ENCODE measurements at regions not wholly inside any gene's neighbourhood (a gene's known extent, or its start where the extent isn't known, plus 50 kb on each side); places are given as distances from the start of the nearest gene placed in this dataset.
A peak's percentile ranks its signal among the peaks of the same experiment; 100 is the strongest.

DNA sequence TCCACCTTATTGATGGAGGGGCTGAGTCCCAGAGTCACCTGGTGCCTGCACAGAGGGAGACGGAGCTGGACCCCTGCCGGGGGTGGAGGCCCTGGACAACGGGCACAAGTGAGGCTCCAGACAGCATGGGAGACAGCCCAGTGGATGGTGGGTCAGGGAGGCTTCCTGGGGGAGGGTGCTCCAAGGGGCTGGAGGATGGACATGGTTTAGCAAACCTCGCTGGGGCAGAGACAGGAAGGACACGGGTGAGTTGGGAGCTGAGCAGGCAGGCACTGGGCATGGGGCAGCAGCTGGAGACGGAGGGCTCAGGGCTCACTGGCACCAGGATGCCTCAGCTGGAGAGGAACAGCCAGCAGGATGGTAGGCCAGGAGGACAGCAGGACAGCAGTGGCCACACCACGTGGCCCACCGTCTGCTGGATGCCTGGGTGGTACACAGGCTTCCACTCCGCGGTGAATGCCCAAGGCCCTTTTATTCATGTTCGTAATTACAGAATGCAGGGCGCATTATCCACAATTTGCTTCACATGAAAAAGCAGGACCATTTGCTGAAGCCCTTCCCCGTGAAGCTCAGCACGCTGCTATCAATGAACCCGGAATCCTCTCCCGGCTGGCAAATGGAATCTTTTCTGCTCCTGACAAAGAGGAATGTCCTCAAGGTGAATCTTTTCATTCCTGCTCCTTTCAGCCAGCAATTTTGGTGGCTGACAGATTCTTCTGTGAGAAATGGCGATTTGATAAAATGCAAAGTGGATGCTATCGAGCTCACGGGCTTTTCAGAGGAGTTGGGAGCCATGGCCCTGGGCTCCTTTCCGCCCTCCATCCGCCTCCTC, 138.1 kb upstream of the C14orf180 start:
- ChIA-PET POLR2A (no interaction called here), CTCF (no interaction called here)
- Histone ChIP-seq H3K27ac (ENCODE audit: low read depth in 1 of 2, low read length in 2 of 2) (no peak overlapping the region), H3K4me3 (ENCODE audit: low read length) (no peak overlapping the region), H3K9me3 (ENCODE audit: control insufficient read depth in 1 of 2, insufficient read depth in 1 of 2, low read length in 2 of 2) (no peaks in the 10 kb centered on the region), H3K36me3 (ENCODE audit: insufficient read depth, low read length) (no peaks in the 10 kb centered on the region), H3K4me1 (ENCODE audit: insufficient read depth, low read length) (no peaks in the 10 kb centered on the region), H3K27me3 (ENCODE audit: control insufficient read depth in 1 of 2, insufficient read depth in 2 of 2, low read length in 2 of 2) (no peaks in the 10 kb centered on the region)
- DNase-seq (no peak), ATAC-seq (ENCODE audit: poor library complexity) (no peak)
- intact Hi-C loops (cut with DNase I, micrococcal nuclease) = no loop called here
- H3K36me3 Mint-ChIP-seq (ENCODE audit: low read depth) = no peaks in the 10 kb centered on the region
- TF ChIP-seq, protein P1, sequence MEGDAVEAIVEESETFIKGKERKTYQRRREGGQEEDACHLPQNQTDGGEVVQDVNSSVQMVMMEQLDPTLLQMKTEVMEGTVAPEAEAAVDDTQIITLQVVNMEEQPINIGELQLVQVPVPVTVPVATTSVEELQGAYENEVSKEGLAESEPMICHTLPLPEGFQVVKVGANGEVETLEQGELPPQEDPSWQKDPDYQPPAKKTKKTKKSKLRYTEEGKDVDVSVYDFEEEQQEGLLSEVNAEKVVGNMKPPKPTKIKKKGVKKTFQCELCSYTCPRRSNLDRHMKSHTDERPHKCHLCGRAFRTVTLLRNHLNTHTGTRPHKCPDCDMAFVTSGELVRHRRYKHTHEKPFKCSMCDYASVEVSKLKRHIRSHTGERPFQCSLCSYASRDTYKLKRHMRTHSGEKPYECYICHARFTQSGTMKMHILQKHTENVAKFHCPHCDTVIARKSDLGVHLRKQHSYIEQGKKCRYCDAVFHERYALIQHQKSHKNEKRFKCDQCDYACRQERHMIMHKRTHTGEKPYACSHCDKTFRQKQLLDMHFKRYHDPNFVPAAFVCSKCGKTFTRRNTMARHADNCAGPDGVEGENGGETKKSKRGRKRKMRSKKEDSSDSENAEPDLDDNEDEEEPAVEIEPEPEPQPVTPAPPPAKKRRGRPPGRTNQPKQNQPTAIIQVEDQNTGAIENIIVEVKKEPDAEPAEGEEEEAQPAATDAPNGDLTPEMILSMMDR (IDR thresholded peaks at IDR 0.05) = no peak
- no peaks in the 10 kb centered on the region for H3K4me1 Mint-ChIP-seq (ENCODE audit: low read depth)
- no peak overlapping the region for H3K27ac Mint-ChIP-seq
- no peaks in the 10 kb centered on the region for H3K9me3 Mint-ChIP-seq
- no peaks in the 10 kb centered on the region for H3K27me3 Mint-ChIP-seq
- H3K4me3 Mint-ChIP-seq = no peak overlapping the region

DNA sequence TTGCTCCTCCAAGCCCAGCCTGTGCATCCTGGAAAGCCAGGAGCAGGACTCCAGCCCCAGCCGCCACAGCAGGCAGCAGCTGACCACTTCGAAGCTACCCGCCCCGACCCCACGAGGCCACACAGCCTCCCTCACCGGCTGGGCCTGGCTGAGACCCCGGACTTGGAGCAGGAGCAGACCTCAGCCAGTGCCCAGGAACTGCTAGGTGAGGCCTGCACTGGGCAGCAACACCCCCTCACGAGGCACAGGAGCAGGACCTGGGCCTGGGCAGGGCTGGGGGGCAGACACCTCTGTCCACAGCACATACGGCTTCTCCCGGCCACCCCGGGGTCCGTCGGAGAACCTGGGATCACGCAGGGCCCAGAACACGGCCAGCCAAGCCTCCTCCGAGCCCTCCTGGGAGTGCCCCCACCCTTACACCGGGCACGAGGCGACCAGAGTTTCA, 137.4 kb upstream of the C14orf180 start:
- TF ChIP-seq, protein P1 (IDR thresholded peaks at IDR 0.05) = no peak
- no peaks in the 10 kb centered on the region for H3K9me3 Mint-ChIP-seq
- ChIA-PET CTCF (no interaction called here), POLR2A (no interaction called here)
- no peaks in the 10 kb centered on the region for H3K36me3 Mint-ChIP-seq (ENCODE audit: low read depth)
- H3K4me1 Mint-ChIP-seq (ENCODE audit: low read depth) = no peaks in the 10 kb centered on the region
- peaks cover 0 to 2% of the 10 kb centered on the region in 2 experiments for H3K27me3 ChIP-seq (ENCODE audit: control insufficient read depth in 1 of 2, insufficient read depth in 2 of 2, low read length in 2 of 2)
- intact Hi-C loops (cut with DNase I, micrococcal nuclease) = no loop called here
- no peaks in the 10 kb centered on the region for H3K36me3 ChIP-seq (ENCODE audit: insufficient read depth, low read length)
- H3K27ac Mint-ChIP-seq = no peak overlapping the region
- H3K4me3 ChIP-seq (ENCODE audit: low read length) = no peak overlapping the region
- no peak overlapping the region for H3K27ac ChIP-seq (ENCODE audit: low read depth in 1 of 2, low read length in 2 of 2)
- no peaks in the 10 kb centered on the region for H3K4me1 ChIP-seq (ENCODE audit: insufficient read depth, low read length)
- DNase-seq (no peak), ATAC-seq (ENCODE audit: poor library complexity) (no peak)
- no peaks in the 10 kb centered on the region for H3K9me3 ChIP-seq (ENCODE audit: control insufficient read depth in 1 of 2, insufficient read depth in 1 of 2, low read length in 2 of 2)
- no peaks in the 10 kb centered on the region for H3K27me3 Mint-ChIP-seq
- no peak overlapping the region for H3K4me3 Mint-ChIP-seq

DNA sequence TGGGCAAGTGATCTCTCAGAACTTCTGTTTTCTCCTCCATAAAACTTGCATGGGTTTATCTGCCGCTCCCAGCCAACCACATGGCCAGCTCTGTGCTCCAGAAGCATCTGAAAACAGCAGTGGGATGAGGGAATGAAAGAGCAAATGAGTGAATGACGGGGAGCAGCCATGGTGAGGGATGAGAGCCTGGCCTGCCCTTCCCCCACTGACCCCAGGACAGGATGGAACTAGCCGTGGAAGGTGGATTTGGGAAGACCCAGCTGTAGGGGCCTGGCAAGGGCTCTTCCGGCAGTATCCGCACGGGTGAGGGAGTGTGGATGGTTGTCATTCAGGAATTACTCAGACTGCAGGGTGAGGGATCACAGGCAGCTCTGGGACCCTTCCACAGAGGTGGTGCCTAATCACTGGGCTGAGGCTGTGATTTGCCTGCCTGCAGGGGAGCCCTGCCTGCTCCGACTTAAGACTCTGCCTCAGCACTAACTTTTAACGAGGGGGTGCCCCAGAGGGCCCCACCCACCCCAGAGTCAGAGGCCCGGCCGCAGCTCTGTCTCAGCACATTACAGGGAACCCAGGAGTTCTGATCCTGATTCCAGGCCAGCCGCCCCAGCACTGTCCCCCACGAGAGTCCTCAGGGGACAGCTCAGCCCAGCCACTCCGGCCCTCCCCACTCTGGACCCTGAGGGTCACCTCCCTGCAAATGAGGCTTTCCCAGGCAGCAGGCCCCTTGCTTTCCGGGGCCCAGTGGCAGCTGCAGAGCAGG, 136.8 kb upstream of the C14orf180 start:
- Mint-ChIP-seq H3K4me3 (no peak overlapping the region), H3K9me3 (peaks cover 2% of the 10 kb centered on the region), H3K27me3 (peaks cover 4% of the 10 kb centered on the region), H3K4me1 (ENCODE audit: low read depth) (no peaks in the 10 kb centered on the region), H3K36me3 (ENCODE audit: low read depth) (no peaks in the 10 kb centered on the region), H3K27ac (no peak overlapping the region)
- peak in 1 of 14 experiments; percentile 25 for DNase-seq
- H3K27me3 ChIP-seq (ENCODE audit: control insufficient read depth in 1 of 2, insufficient read depth in 2 of 2, low read length in 2 of 2) = peaks cover 7 to 9% of the 10 kb centered on the region in 2 experiments
- ATAC-seq (ENCODE audit: poor library complexity) = no peak
- no peaks in the 10 kb centered on the region for H3K9me3 ChIP-seq (ENCODE audit: control insufficient read depth in 1 of 2, insufficient read depth in 1 of 2, low read length in 2 of 2)
- TF ChIP-seq, protein P1 (IDR thresholded peaks at IDR 0.05) = no peak
- intact Hi-C loops (cut with DNase I, micrococcal nuclease) = no loop called here
- no peaks in the 10 kb centered on the region for H3K4me1 ChIP-seq (ENCODE audit: insufficient read depth, low read length)
- no peaks in the 10 kb centered on the region for H3K36me3 ChIP-seq (ENCODE audit: insufficient read depth, low read length)
- no peak overlapping the region for H3K4me3 ChIP-seq (ENCODE audit: low read length)
- POLR2A ChIA-PET = no interaction called here
- CTCF ChIA-PET = no interaction called here
- no peak overlapping the region for H3K27ac ChIP-seq (ENCODE audit: low read depth in 1 of 2, low read length in 2 of 2)
